ENCODE measurements at regions not wholly inside any gene's neighbourhood (a gene's known extent, or its start where the extent isn't known, plus 50 kb on each side); places are given as distances from the start of the nearest gene placed in this dataset.

GRCh38 chr2:15841776-15842560 is 98.4 kb upstream of the MYCN start:
- H3K27me3 ChIP-seq (ENCODE audit: low read depth, low read length), result no peaks in the 10 kb centered on the region
- no peaks in the 10 kb centered on the region for H3K4me1 ChIP-seq (ENCODE audit: control insufficient read depth in 1 of 2, insufficient read depth in 2 of 2, low read length in 2 of 2)
- no peaks in the 10 kb centered on the region for H3K36me3 ChIP-seq (ENCODE audit: control insufficient read depth in 1 of 2, insufficient read depth in 2 of 2, low read length in 2 of 2)
- H3K4me3 ChIP-seq (ENCODE audit: low read depth in 1 of 2, low read length in 2 of 2), result no peak overlapping the region
- no peaks in the 10 kb centered on the region for H3K9me3 ChIP-seq (ENCODE audit: control insufficient read depth in 1 of 2, low read length in 2 of 2)
- H3K27ac ChIP-seq (ENCODE audit: low read length), result no peak overlapping the region

GRCh38 chr2:15842758-15843666 is 97.3 kb upstream of the MYCN start:
- Histone ChIP-seq H3K9me3 (ENCODE audit: control insufficient read depth in 1 of 2, low read length in 2 of 2) (no peaks in the 10 kb centered on the region), H3K4me3 (ENCODE audit: low read depth in 1 of 2, low read length in 2 of 2) (no peak overlapping the region), H3K4me1 (ENCODE audit: control insufficient read depth in 1 of 2, insufficient read depth in 2 of 2, low read length in 2 of 2) (no peaks in the 10 kb centered on the region), H3K27ac (ENCODE audit: low read length) (no peak overlapping the region), H3K36me3 (ENCODE audit: control insufficient read depth in 1 of 2, insufficient read depth in 2 of 2, low read length in 2 of 2) (no peaks in the 10 kb centered on the region), H3K27me3 (ENCODE audit: low read depth, low read length) (no peaks in the 10 kb centered on the region)

GRCh38 chr2:15844211-15844801 is 96.0 kb upstream of the MYCN start:
- Histone ChIP-seq H3K27ac (ENCODE audit: low read length) (no peak overlapping the region), H3K9me3 (ENCODE audit: control insufficient read depth in 1 of 2, low read length in 2 of 2) (peaks cover 0 to 2% of the 10 kb centered on the region in 2 donors), H3K4me3 (ENCODE audit: low read depth in 1 of 2, low read length in 2 of 2) (no peak overlapping the region), H3K36me3 (ENCODE audit: control insufficient read depth in 1 of 2, insufficient read depth in 2 of 2, low read length in 2 of 2) (no peaks in the 10 kb centered on the region), H3K4me1 (ENCODE audit: control insufficient read depth in 1 of 2, insufficient read depth in 2 of 2, low read length in 2 of 2) (no peaks in the 10 kb centered on the region), H3K27me3 (ENCODE audit: low read depth, low read length) (no peaks in the 10 kb centered on the region)

DNA sequence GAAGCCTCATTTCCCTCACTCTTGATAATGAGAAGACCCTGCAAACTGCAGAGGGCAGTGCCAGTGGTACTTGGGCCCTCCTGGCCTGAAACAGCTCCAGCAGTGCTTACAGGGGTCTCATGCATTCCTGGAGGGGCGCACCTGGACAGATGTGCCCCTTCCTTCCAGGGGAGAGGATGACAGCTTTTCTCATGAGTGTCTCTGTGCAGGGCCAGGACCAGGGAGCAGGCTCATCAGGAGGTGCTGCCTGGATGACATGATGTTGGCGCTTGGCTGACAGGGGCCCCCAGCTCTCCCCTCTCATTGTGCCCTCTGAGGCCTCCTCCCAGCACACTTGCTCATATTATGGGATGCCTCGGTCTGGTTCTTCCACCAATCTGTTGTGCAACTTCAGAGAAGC is 95.1 kb upstream of the MYCN start:
- H3K9me3 ChIP-seq (ENCODE audit: control insufficient read depth in 1 of 2, low read length in 2 of 2), result peaks cover 0 to 2% of the 10 kb centered on the region in 2 donors
- H3K27ac ChIP-seq (ENCODE audit: low read length), result no peak overlapping the region
- H3K27me3 ChIP-seq (ENCODE audit: low read depth, low read length), result no peaks in the 10 kb centered on the region
- no peaks in the 10 kb centered on the region for H3K4me1 ChIP-seq (ENCODE audit: control insufficient read depth in 1 of 2, insufficient read depth in 2 of 2, low read length in 2 of 2)
- H3K4me3 ChIP-seq (ENCODE audit: low read depth in 1 of 2, low read length in 2 of 2), result no peak overlapping the region
- H3K36me3 ChIP-seq (ENCODE audit: control insufficient read depth in 1 of 2, insufficient read depth in 2 of 2, low read length in 2 of 2), result no peaks in the 10 kb centered on the region

GRCh38 chr2:15845737-15846405 is 94.5 kb upstream of the MYCN start:
- peaks cover 0 to 2% of the 10 kb centered on the region in 2 donors for H3K9me3 ChIP-seq (ENCODE audit: control insufficient read depth in 1 of 2, low read length in 2 of 2)
- no peak overlapping the region for H3K27ac ChIP-seq (ENCODE audit: low read length)
- H3K4me1 ChIP-seq (ENCODE audit: control insufficient read depth in 1 of 2, insufficient read depth in 2 of 2, low read length in 2 of 2), result no peaks in the 10 kb centered on the region
- H3K27me3 ChIP-seq (ENCODE audit: low read depth, low read length), result no peaks in the 10 kb centered on the region
- no peaks in the 10 kb centered on the region for H3K36me3 ChIP-seq (ENCODE audit: control insufficient read depth in 1 of 2, insufficient read depth in 2 of 2, low read length in 2 of 2)
- H3K4me3 ChIP-seq (ENCODE audit: low read depth in 1 of 2, low read length in 2 of 2), result no peak overlapping the region

GRCh38 chr2:15846626-15847025 is 93.7 kb upstream of the MYCN start:
- Histone ChIP-seq H3K27me3 (ENCODE audit: low read depth, low read length) (no peaks in the 10 kb centered on the region), H3K4me3 (ENCODE audit: low read depth in 1 of 2, low read length in 2 of 2) (no peak overlapping the region), H3K9me3 (ENCODE audit: control insufficient read depth in 1 of 2, low read length in 2 of 2) (peaks cover 0 to 2% of the 10 kb centered on the region in 2 donors), H3K27ac (ENCODE audit: low read length) (no peak overlapping the region), H3K36me3 (ENCODE audit: control insufficient read depth in 1 of 2, insufficient read depth in 2 of 2, low read length in 2 of 2) (no peaks in the 10 kb centered on the region), H3K4me1 (ENCODE audit: control insufficient read depth in 1 of 2, insufficient read depth in 2 of 2, low read length in 2 of 2) (no peaks in the 10 kb centered on the region)

DNA sequence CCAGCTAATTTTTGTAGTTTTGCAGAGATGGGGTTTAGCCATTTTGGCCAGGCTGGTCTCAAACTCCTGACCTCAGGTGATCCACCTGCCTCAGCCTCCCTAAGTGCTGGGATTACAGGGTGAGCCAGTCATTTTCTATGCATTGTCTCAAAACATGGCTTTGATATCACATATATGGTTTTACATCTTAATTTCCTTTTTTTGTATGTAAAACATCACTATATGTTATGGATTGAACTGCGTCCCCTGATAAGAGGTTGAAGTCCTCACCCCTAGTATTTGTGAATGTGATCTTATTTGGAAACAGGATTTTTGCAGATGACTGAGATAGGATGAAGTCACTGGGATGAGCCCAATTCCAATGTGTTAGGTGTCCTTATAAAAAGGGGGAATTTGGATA is 89.8 kb upstream of the MYCN start:
- Histone ChIP-seq H3K9me3 (ENCODE audit: control insufficient read depth in 1 of 2, low read length in 2 of 2) (peaks cover 0 to 2% of the 10 kb centered on the region in 2 donors), H3K4me1 (ENCODE audit: control insufficient read depth in 1 of 2, insufficient read depth in 2 of 2, low read length in 2 of 2) (no peaks in the 10 kb centered on the region), H3K36me3 (ENCODE audit: control insufficient read depth in 1 of 2, insufficient read depth in 2 of 2, low read length in 2 of 2) (no peaks in the 10 kb centered on the region), H3K27me3 (ENCODE audit: low read depth, low read length) (no peaks in the 10 kb centered on the region), H3K4me3 (ENCODE audit: low read depth in 1 of 2, low read length in 2 of 2) (no peak overlapping the region), H3K27ac (ENCODE audit: low read length) (no peak overlapping the region)

- Histone ChIP-seq H3K36me3 (ENCODE audit: control insufficient read depth in 1 of 2, insufficient read depth in 2 of 2, low read length in 2 of 2) (no peaks in the 10 kb centered on the region), H3K4me1 (ENCODE audit: control insufficient read depth in 1 of 2, insufficient read depth in 2 of 2, low read length in 2 of 2) (no peaks in the 10 kb centered on the region), H3K9me3 (ENCODE audit: control insufficient read depth in 1 of 2, low read length in 2 of 2) (peaks cover 0 to 2% of the 10 kb centered on the region in 2 donors), H3K27me3 (ENCODE audit: low read depth, low read length) (no peaks in the 10 kb centered on the region), H3K27ac (ENCODE audit: low read length) (no peak overlapping the region), H3K4me3 (ENCODE audit: low read depth in 1 of 2, low read length in 2 of 2) (no peak overlapping the region)
These were observed 89.2 kb upstream of the MYCN start for GRCh38 chr2:15851076-15851693.

DNA sequence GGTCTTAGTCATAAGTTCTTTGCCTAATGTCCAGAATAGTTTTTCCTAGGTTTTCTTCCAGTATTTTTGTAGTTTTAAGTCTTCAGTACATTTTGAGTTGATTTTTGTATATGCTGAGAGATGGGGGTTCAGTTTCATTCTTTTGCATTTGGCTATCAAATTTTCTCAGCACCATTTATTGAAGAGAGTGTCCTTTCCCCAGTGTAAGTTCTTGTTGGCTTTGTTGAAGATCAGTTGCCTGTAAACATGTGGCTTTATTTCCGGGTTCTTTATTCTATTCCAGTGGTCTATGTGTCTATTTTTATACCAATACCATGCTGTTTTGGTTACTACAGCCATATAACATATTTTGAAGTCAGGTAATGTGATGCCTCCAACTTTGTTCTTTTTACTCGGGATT is 87.5 kb upstream of the MYCN start:
- H3K27me3 ChIP-seq (ENCODE audit: low read depth, low read length), result no peaks in the 10 kb centered on the region
- no peak overlapping the region for H3K4me3 ChIP-seq (ENCODE audit: low read depth in 1 of 2, low read length in 2 of 2)
- no peaks in the 10 kb centered on the region for H3K4me1 ChIP-seq (ENCODE audit: control insufficient read depth in 1 of 2, insufficient read depth in 2 of 2, low read length in 2 of 2)
- no peaks in the 10 kb centered on the region for H3K36me3 ChIP-seq (ENCODE audit: control insufficient read depth in 1 of 2, insufficient read depth in 2 of 2, low read length in 2 of 2)
- H3K9me3 ChIP-seq (ENCODE audit: control insufficient read depth in 1 of 2, low read length in 2 of 2), result peaks cover 0 to 2% of the 10 kb centered on the region in 2 donors
- no peak overlapping the region for H3K27ac ChIP-seq (ENCODE audit: low read length)

DNA sequence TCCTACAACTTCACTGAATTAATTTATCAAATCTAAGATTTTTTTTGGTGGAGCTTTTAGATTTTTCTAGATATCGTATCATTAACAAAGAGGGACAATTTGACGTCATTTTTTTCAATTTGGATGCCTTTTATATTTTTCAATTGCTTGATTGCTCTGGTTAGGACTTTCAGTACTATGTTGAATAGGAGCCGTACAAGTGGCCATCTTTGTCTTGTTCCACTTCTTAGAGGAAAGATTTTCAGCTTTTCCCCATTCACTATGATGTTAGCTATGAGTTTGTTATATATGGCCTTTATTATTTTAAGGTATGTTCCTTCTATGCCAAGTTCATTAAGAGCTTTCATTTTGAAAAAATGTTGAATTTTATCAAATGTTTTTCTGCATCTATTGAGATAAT is 86.4 kb upstream of the MYCN start:
- no peak overlapping the region for H3K4me3 ChIP-seq (ENCODE audit: low read depth in 1 of 2, low read length in 2 of 2)
- H3K4me1 ChIP-seq (ENCODE audit: control insufficient read depth in 1 of 2, insufficient read depth in 2 of 2, low read length in 2 of 2), result no peaks in the 10 kb centered on the region
- H3K27me3 ChIP-seq (ENCODE audit: low read depth, low read length), result no peaks in the 10 kb centered on the region

More for the DNA sequence above, 86.4 kb upstream of the MYCN start:
- Histone ChIP-seq H3K36me3 (ENCODE audit: control insufficient read depth in 1 of 2, insufficient read depth in 2 of 2, low read length in 2 of 2) (no peaks in the 10 kb centered on the region), H3K27ac (ENCODE audit: low read length) (no peak overlapping the region), H3K9me3 (ENCODE audit: control insufficient read depth in 1 of 2, low read length in 2 of 2) (peaks cover 0 to 2% of the 10 kb centered on the region in 2 donors)
